T-cell (primary cell): ENCODE measurements at regions not wholly inside any gene's neighbourhood (a gene's known extent, or its start where the extent isn't known, plus 50 kb on each side); places are given as distances from the start of the nearest gene placed in this dataset.
A peak's percentile ranks its signal among the peaks of the same experiment; 100 is the strongest.

Source experiments
- ATAC-seq, 4 experiments: fragments of 200-7000 bp in 3 of 4; fragments of 150-1000 bp in 1 of 4; cut with Tn5 transposase; replicated peaks in 1 of 4; 1 replicate in 3 of 4; 2 replicates in 1 of 4; pipeline ENCODE4 v1.10.0; 2021; ENCODE audit warnings: moderate library complexity in 3 of 4, mild to moderate bottlenecking in 2 of 4, moderate number of reproducible peaks in 1 of 4
- CTCF ChIA-PET, 2 donors: fragments of 300-600 bp; sonication (Branson Sonifier 250); formaldehyde crosslinking; loops; one replicate each; lab custom pipeline; 2022; ENCODE audit warnings: antibody characterized with exemption in 2 of 2; lab: Charles Lee
- POLR2A ChIA-PET, 2 donors: fragments of 300-600 bp; sonication (Branson Sonifier 250); formaldehyde crosslinking; loops; one replicate each; lab custom pipeline; 2022; ENCODE audit warnings: antibody characterized with exemption in 2 of 2; lab: Charles Lee
- DNase-seq, 35 experiments: peaks; one replicate each; pipeline versions ENCODE4 v3.0.0 to v3.0.0-alpha.2; 2013 to 2023
- H3K27ac ChIP-seq: one replicate; pipeline ENCODE4 v1.5.1; 2013; ENCODE audit warnings: low read length
- H3K27me3 ChIP-seq, 2 experiments: replicated peaks in 1 of 2; 1 replicate in 1 of 2; 2 replicates in 1 of 2; pipeline versions ENCODE4 v1.6.1 to v1.7.0; 2013; ENCODE audit warnings: low read length in 1 of 2, mixed read lengths in 1 of 2; ENCODE audit not compliant: control insufficient read depth in 2 of 2, insufficient read depth in 2 of 2; ENCODE audit errors: extremely low read depth in 1 of 2
- H3K36me3 ChIP-seq, 2 donors: 1 replicate in 1 of 2; 2 replicates in 1 of 2; pipeline versions ENCODE4 v1.6.1 to v1.7.0; 2013; ENCODE audit warnings: low read length in 1 of 2; ENCODE audit not compliant: control insufficient read depth in 2 of 2, insufficient read depth in 1 of 2; ENCODE audit errors: extremely low read depth in 1 of 2
- H3K4me1 ChIP-seq, 2 experiments: 1 replicate in 1 of 2; 2 replicates in 1 of 2; pipeline versions ENCODE4 v1.6.1 to v1.7.0; 2013; ENCODE audit warnings: low read length in 2 of 2, mixed read lengths in 1 of 2; ENCODE audit not compliant: insufficient read depth in 2 of 2, control insufficient read depth in 1 of 2; ENCODE audit errors: extremely low read depth in 1 of 2
- H3K4me3 ChIP-seq, 2 donors: 1 replicate in 1 of 2; 2 replicates in 1 of 2; pipeline versions ENCODE4 v1.5.1 to v1.7.0; 2013; ENCODE audit warnings: mild to moderate bottlenecking in 2 of 2, low read length in 1 of 2, moderate library complexity in 1 of 2; ENCODE audit not compliant: control insufficient read depth in 1 of 2; ENCODE audit errors: extremely low read depth in 1 of 2
- H3K9me3 ChIP-seq: 2 replicates; pipeline ENCODE4 v1.7.0; 2013
- H3K27ac Mint-ChIP-seq, 2 donors: one replicate each; pipeline ENCODE4 v1.8.0; 2020 to 2021; ENCODE audit warnings: mild to moderate bottlenecking in 2 of 2, mixed read lengths in 2 of 2
- H3K27me3 Mint-ChIP-seq, 2 donors: one replicate each; pipeline ENCODE4 v1.8.0; 2021 to 2022; ENCODE audit warnings: mixed read lengths in 2 of 2
- H3K36me3 Mint-ChIP-seq: one replicate; pipeline ENCODE4 v1.8.0; 2021; ENCODE audit warnings: mixed read lengths
- H3K4me1 Mint-ChIP-seq, 3 donors: one replicate each; pipeline ENCODE4 v1.8.0; 2020 to 2022; ENCODE audit warnings: mixed read lengths in 3 of 3, mild to moderate bottlenecking in 1 of 3
- H3K4me3 Mint-ChIP-seq, 3 donors: one replicate each; pipeline ENCODE4 v1.8.0; 2020 to 2022; ENCODE audit warnings: mild to moderate bottlenecking in 3 of 3, mixed read lengths in 3 of 3, moderate library complexity in 3 of 3
- H3K9me3 Mint-ChIP-seq, 3 donors: one replicate each; pipeline ENCODE4 v1.8.0; 2020 to 2022; ENCODE audit warnings: mixed read lengths in 3 of 3
- WGBS: methylation state at CpG from one replicate; pipeline ENCODE4 v1.1.5; 2013; ENCODE audit warnings: missing lambda C conversion rate; ENCODE audit not compliant: insufficient coverage; 5-methylcytosine and 5-hydroxymethylcytosine counted together

DNA sequence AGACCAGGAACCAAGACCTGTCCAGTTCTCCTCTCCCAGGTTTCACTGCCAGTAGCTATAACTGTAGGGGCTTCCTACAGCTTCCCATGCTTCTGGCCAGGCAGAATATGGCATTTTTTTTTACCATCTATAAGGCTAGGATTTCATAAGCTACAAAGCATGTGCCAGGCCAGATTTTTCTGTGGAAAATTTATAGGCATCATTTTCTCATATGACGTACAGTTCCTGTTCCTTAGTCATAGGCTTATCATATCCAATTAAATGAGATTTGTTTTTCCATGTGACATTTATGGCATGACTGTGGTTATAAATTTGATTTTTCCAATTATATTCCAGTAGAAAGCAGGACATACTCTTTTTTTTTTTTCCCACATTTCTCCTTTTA is 208.6 kb upstream of the NPY start:
- Histone ChIP-seq H3K27me3 (peaks cover 0 to 5% of the 10 kb centered on the region in 2 experiments), H3K9me3 (no peaks in the 10 kb centered on the region), H3K27ac (no peak overlapping the region), H3K36me3 (no peaks in the 10 kb centered on the region), H3K4me3 (no peak overlapping the region), H3K4me1 (no peaks in the 10 kb centered on the region)
- H3K27ac Mint-ChIP-seq = no peak overlapping the region
- peaks cover 5 to 10% (median 10%) of the 10 kb centered on the region in 3 donors for H3K4me1 Mint-ChIP-seq
- ChIA-PET CTCF (no interaction called here), POLR2A (no interaction called here)
- DNase-seq = no peak
- no peaks in the 10 kb centered on the region for H3K9me3 Mint-ChIP-seq
- H3K36me3 Mint-ChIP-seq = no peaks in the 10 kb centered on the region
- WGBS = no CpG with 5 or more reads among the region's 1 CpG
- peaks cover 1 to 8% of the 10 kb centered on the region in 2 donors for H3K27me3 Mint-ChIP-seq
- H3K4me3 Mint-ChIP-seq = peak overlapping the region in 1 of 3 donors; percentile 35
- no peak for ATAC-seq

DNA sequence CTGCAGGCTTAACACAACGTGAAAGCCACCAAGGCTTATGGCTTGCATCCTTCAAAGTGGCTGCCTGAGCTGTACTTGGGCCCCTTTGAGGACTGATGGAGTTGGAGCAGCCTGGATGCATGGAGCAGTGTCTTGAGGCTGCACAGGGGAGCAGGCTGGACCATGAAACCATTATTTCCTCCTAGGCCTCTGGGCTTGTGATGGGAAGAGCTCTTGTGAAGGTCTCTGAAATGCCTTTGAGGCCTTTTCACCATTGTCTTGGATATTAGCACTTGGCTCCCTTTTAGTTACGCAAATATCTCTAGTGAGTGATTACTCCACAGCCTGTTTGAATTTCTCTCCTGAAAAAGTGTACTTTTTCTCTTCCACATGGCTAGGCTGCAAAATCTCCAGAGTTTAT is 201.2 kb upstream of the NPY start:
- WGBS = 55% methylated on average over 2 of the region's 2 CpGs
- CTCF ChIA-PET = no interaction called here
- Mint-ChIP-seq H3K4me1 (no peaks in the 10 kb centered on the region), H3K4me3 (no peak overlapping the region), H3K9me3 (peaks cover 7 to 21% (median 17%) of the 10 kb centered on the region in 3 donors), H3K27ac (no peak overlapping the region), H3K27me3 (peaks cover 2 to 4% of the 10 kb centered on the region in 2 donors), H3K36me3 (no peaks in the 10 kb centered on the region)
- Histone ChIP-seq H3K27ac (no peak overlapping the region), H3K4me1 (no peaks in the 10 kb centered on the region), H3K9me3 (no peaks in the 10 kb centered on the region), H3K36me3 (no peaks in the 10 kb centered on the region), H3K4me3 (no peak overlapping the region), H3K27me3 (peaks cover 0 to 6% of the 10 kb centered on the region in 2 experiments)
- DNase-seq (no peak), ATAC-seq (no peak)
- POLR2A ChIA-PET = no interaction called here

DNA sequence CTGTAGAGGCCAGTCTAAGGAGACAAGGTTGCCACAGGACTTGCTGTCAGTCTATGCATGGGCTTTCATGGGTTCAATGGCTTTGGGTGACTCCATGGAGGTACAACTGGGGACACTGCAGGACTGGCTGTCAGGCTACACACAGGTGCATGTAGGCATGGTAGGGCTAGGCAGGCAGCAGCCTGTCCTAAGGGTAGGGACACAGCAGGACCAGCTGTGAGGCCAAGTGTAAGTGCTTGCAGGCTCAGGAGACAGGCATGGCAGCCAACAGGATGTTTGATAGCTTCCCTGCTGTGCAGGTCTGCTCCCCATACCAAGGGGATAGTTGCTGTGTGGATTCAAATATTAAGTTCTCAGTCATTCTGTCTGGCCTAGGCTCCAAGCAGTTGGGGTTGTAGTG is 181.0 kb upstream of the NPY start:
- DNase-seq (no peak), ATAC-seq (no peak)
- CTCF ChIA-PET = no interaction called here

DNA sequence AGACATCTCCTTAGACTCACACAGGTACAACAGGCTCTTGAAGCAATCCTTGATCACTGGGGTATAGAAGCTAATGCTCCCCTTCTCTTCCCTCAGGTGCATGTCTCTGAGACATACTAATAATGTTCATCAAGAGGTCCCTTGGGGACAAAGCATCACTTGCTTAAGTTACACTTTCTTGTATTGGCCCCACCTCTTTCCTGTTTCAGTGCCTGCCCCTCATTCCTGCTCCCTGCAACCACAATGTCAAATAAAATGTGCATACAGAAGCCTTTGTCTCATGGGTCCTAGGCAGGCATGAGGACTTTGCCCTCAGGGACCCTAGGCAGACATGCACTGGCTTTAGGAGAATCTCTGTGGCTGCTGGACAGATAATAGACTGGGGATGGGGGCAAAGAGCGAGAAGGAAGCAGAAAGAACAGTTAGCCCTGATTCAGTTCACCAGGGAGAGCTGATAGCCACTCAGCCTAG is 175.0 kb upstream of the NPY start:
- ATAC-seq = no peak
- H3K27ac ChIP-seq = no peak overlapping the region
- H3K4me1 ChIP-seq = no peaks in the 10 kb centered on the region
- Mint-ChIP-seq H3K4me1 (no peaks in the 10 kb centered on the region), H3K9me3 (peaks cover 0 to 4% (median 0%) of the 10 kb centered on the region in 3 donors), H3K36me3 (no peaks in the 10 kb centered on the region), H3K27ac (no peak overlapping the region), H3K4me3 (no peak overlapping the region), H3K27me3 (peaks cover 9 to 14% of the 10 kb centered on the region in 2 donors)
- H3K27me3 ChIP-seq = peaks cover 0 to 5% of the 10 kb centered on the region in 2 experiments
- DNase-seq = no peak
- 80% methylated on average over 1 of the region's 1 CpG for WGBS
- no peaks in the 10 kb centered on the region for H3K36me3 ChIP-seq
- no peak overlapping the region for H3K4me3 ChIP-seq
- H3K9me3 ChIP-seq = no peaks in the 10 kb centered on the region
- ChIA-PET CTCF (interaction anchor here in 1 of 2 donors (0.6 kb wide), 1 partner anchor 142 kb away, joined by 4 read pairs; no protein-coding TSS in a partner anchor), POLR2A (no interaction called here)

More for the DNA sequence above, 181.0 kb upstream of the NPY start:
- peaks cover 9 to 20% (median 11%) of the 10 kb centered on the region in 3 donors for H3K9me3 Mint-ChIP-seq
- no peaks in the 10 kb centered on the region for H3K9me3 ChIP-seq
- no peaks in the 10 kb centered on the region for H3K36me3 ChIP-seq
- H3K27me3 Mint-ChIP-seq = peaks cover 4 to 7% of the 10 kb centered on the region in 2 donors
- H3K36me3 Mint-ChIP-seq = no peaks in the 10 kb centered on the region
- no peak overlapping the region for H3K27ac ChIP-seq
- H3K4me3 Mint-ChIP-seq = no peak overlapping the region
- H3K27me3 ChIP-seq = no peaks in the 10 kb centered on the region
- H3K4me1 Mint-ChIP-seq = no peaks in the 10 kb centered on the region
- no peak overlapping the region for H3K27ac Mint-ChIP-seq
- H3K4me1 ChIP-seq = no peaks in the 10 kb centered on the region
- H3K4me3 ChIP-seq = no peak overlapping the region
- POLR2A ChIA-PET = no interaction called here

DNA sequence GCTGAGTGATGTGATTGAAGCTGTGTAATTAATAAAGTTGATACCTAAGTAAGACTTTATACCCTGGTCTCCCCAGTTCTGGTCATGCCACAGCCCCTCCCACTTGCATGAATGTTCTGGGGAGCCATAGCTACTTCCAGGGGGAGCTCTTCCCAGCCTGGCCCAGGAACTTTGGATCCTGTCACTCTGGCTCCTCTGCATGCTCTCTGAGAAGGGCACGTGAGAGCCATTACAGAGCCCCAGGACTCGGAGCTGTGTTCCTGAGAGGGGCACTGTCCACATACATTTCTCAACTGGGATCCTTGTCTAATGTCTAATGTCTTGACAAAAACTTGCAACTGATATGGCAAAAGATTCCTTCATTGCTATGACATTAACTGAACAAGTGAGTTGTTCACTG is 173.9 kb upstream of the NPY start:
- Mint-ChIP-seq H3K4me3 (no peak overlapping the region), H3K9me3 (no peaks in the 10 kb centered on the region), H3K27me3 (peaks cover 9 to 14% of the 10 kb centered on the region in 2 donors), H3K27ac (no peak overlapping the region), H3K36me3 (no peaks in the 10 kb centered on the region), H3K4me1 (no peaks in the 10 kb centered on the region)
- ChIA-PET CTCF (no interaction called here), POLR2A (no interaction called here)
- Histone ChIP-seq H3K27ac (no peak overlapping the region), H3K4me1 (no peaks in the 10 kb centered on the region), H3K4me3 (no peak overlapping the region), H3K9me3 (no peaks in the 10 kb centered on the region), H3K27me3 (peaks cover 0 to 9% of the 10 kb centered on the region in 2 experiments), H3K36me3 (no peaks in the 10 kb centered on the region)
- 63% methylated on average over 2 of the region's 2 CpGs for WGBS
- no peak for DNase-seq
- ATAC-seq = no peak

DNA sequence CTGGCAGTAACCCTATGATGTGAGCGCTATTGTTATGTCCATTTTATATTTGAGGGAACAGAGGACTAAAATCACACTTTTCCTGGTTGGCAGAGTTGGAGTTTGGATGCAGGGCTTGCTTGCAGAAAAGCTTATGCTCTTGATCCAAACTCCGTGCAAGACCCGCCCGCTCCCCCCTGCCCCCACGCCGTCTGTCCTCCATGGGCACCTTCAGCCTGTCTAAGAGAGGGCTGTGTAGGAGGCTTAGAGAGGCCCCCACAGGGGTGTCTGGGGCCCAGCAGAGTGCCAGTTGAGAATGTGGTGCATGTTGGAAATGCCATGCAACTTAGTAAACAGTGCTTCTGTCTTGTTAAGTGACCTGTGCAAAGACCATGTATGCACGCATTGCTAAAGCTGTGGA is 170.5 kb upstream of the NPY start:
- Mint-ChIP-seq H3K4me1 (no peaks in the 10 kb centered on the region), H3K27ac (no peak overlapping the region), H3K36me3 (no peaks in the 10 kb centered on the region), H3K9me3 (no peaks in the 10 kb centered on the region), H3K4me3 (no peak overlapping the region), H3K27me3 (peaks cover 5 to 16% of the 10 kb centered on the region in 2 donors)
- WGBS = 95% methylated on average over 6 of the region's 7 CpGs
- ATAC-seq (no peak), DNase-seq (no peak)
- Histone ChIP-seq H3K27me3 (peaks cover 0 to 14% of the 10 kb centered on the region in 2 experiments), H3K27ac (no peak overlapping the region), H3K4me1 (no peaks in the 10 kb centered on the region), H3K9me3 (no peaks in the 10 kb centered on the region), H3K4me3 (no peak overlapping the region), H3K36me3 (no peaks in the 10 kb centered on the region)
- ChIA-PET CTCF (no interaction called here), POLR2A (no interaction called here)

DNA sequence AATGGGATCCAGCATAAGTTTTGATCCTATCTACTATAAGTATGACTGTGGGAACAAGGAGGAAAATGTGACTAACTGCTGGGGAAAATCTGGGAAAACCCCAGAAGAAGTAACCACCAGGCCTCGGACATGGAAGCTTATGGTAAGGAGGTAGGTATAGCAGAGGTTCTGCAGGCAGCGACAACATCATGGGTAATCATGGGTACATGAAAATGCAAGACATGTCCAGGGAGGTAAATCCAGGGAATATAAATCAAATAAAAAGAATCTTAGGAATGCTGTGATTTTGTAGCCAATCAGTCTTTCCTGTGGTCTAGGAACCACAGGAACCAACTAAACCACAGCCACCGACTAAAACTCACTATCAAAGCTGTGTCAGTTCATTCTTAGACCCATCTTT is 168.3 kb upstream of the NPY start:
- H3K4me1 ChIP-seq = no peaks in the 10 kb centered on the region
- no peak overlapping the region for H3K27ac ChIP-seq
- DNase-seq (no peak), ATAC-seq (no peak)
- H3K9me3 ChIP-seq = no peaks in the 10 kb centered on the region
- H3K27me3 Mint-ChIP-seq = peaks cover 5 to 19% of the 10 kb centered on the region in 2 donors
- CTCF ChIA-PET = no interaction called here
- no peaks in the 10 kb centered on the region for H3K4me1 Mint-ChIP-seq
- H3K4me3 ChIP-seq = no peak overlapping the region
- WGBS = 69% methylated on average over 2 of the region's 3 CpGs
- H3K27me3 ChIP-seq = peaks cover 0 to 17% of the 10 kb centered on the region in 2 experiments
- H3K36me3 ChIP-seq = no peaks in the 10 kb centered on the region
- no peak overlapping the region for H3K4me3 Mint-ChIP-seq
- POLR2A ChIA-PET = no interaction called here
- no peaks in the 10 kb centered on the region for H3K36me3 Mint-ChIP-seq
- no peaks in the 10 kb centered on the region for H3K9me3 Mint-ChIP-seq
- no peak overlapping the region for H3K27ac Mint-ChIP-seq
